ENCODE measurements at regions not wholly inside any gene's neighbourhood (a gene's known extent, or its start where the extent isn't known, plus 50 kb on each side); places are given as distances from the start of the nearest gene placed in this dataset.
"Not testable (repeated sequence)": the region's sequence is repeated elsewhere in the genome, so short reads cannot be mapped to it uniquely, and the experiment has no call there.

GRCh38 chr13:78087966-78088678 is 169.5 kb upstream of the EDNRB start:
- DNase-seq, result no peak

- no peak for DNase-seq
Measured at GRCh38 chr13:78085434-78086225, 167.0 kb upstream of the EDNRB start.

- DNase-seq, result no peak
Measured at GRCh38 chr13:78084401-78084800, 165.8 kb upstream of the EDNRB start.

GRCh38 chr13:78078168-78078567 is 159.5 kb upstream of the EDNRB start:
- peak in 1 of 58 donors; percentile 1 for DNase-seq

GRCh38 chr13:78067290-78067689 is 148.7 kb upstream of the EDNRB start:
- no peak for DNase-seq

- DNase-seq, result no peak
Measured at GRCh38 chr13:78065141-78065540, 146.5 kb upstream of the EDNRB start.

GRCh38 chr13:78061806-78062205 is 143.2 kb upstream of the EDNRB start:
- DNase-seq, result no peak

- peak in 29 of 58 donors; percentile 5 to 72 (median 34) for DNase-seq
Measured at GRCh38 chr13:78060966-78061365, 142.3 kb upstream of the EDNRB start.

- DNase-seq, result not testable (repeated sequence)
Measured at GRCh38 chr13:78056865-78057264, 138.2 kb upstream of the EDNRB start.

- peak in 24 of 58 donors; percentile 3 to 52 (median 14) for DNase-seq
Measured at GRCh38 chr13:78054157-78054556, 135.5 kb upstream of the EDNRB start.

- DNase-seq, result no peak
Measured at GRCh38 chr13:78047151-78047550, 128.5 kb upstream of the EDNRB start.

GRCh38 chr13:78046331-78046730 is 127.7 kb upstream of the EDNRB start:
- DNase-seq, result no peak

- no peak for DNase-seq
Measured at GRCh38 chr13:78045916-78046315, 127.3 kb upstream of the EDNRB start.

GRCh38 chr13:78041366-78041765 is 122.7 kb upstream of the EDNRB start:
- not testable (repeated sequence) for DNase-seq

GRCh38 chr13:78040205-78040830 is 121.7 kb upstream of the EDNRB start:
- no peak for DNase-seq

GRCh38 chr13:78036841-78037240 is 118.2 kb upstream of the EDNRB start:
- DNase-seq, result no peak

- no peak for DNase-seq
Measured at GRCh38 chr13:78035500-78035899, 116.9 kb upstream of the EDNRB start.

GRCh38 chr13:78033509-78033908 is 114.9 kb upstream of the EDNRB start:
- DNase-seq, result no peak

- no peak for DNase-seq
Measured at GRCh38 chr13:78032132-78032531, 113.5 kb upstream of the EDNRB start.

GRCh38 chr13:78030341-78030896 is 111.8 kb upstream of the EDNRB start:
- DNase-seq, result no peak

- no peak for DNase-seq
Measured at GRCh38 chr13:78029901-78030300, 111.3 kb upstream of the EDNRB start.

GRCh38 chr13:78028960-78029359 is 110.3 kb upstream of the EDNRB start:
- DNase-seq, result no peak
